ENCODE measurements at regions not wholly inside any gene's neighbourhood (a gene's known extent, or its start where the extent isn't known, plus 50 kb on each side); places are given as distances from the start of the nearest gene placed in this dataset.

DNA sequence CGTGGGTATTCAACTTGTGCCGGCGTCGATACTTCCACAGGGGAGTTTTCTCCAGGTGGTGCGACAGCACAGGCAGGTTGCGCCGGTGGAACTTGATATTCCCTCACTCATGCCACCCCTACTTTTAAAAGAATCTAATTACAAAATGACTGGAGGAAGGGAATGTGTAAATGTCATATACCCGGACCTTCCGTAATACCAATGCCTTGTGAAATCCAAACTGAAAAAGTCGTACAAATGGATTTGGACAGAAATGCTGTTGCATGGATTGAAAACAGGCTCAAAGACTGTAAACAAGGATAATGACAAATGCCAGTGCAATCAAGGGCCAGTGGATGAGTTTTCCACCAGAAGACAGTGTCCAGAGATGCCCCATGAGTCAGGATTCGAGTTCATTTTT lies 235.3 kb upstream of the USP25 start:
- TF ChIP-seq POLR2A (IDR thresholded peaks at IDR 0.05; ENCODE audit: low read length) (no peak), GATA1 (IDR thresholded peaks at IDR 0.05; ENCODE audit: low read depth, low read length) (no peak)

Data from erythroblast (primary cell).